OCI-LY1 (cell line): ENCODE measurements at regions not wholly inside any gene's neighbourhood (a gene's known extent, or its start where the extent isn't known, plus 50 kb on each side); places are given as distances from the start of the nearest gene placed in this dataset.

Source experiments
- EZH2 ChIP-seq: fragments of 200-600 bp; sonication (generic), shearing (Covaris generic); IDR thresholded peaks from 2 replicates; pipeline ENCODE4 v1.8.0; 2017; ENCODE audit warnings: borderline replicate concordance, mixed run types, mild to moderate bottlenecking, antibody characterized with exemption, low read length, moderate library complexity, mixed read lengths
- TF ChIP-seq, protein P1 (sequence below): fragments of 200-600 bp; sonication (generic), shearing (Covaris generic); IDR thresholded peaks from 2 replicates; pipeline ENCODE4 v1.5.1; 2017; ENCODE audit warnings: mild to moderate bottlenecking, antibody characterized with exemption, low read length, moderate library complexity, mixed read lengths

DNA sequence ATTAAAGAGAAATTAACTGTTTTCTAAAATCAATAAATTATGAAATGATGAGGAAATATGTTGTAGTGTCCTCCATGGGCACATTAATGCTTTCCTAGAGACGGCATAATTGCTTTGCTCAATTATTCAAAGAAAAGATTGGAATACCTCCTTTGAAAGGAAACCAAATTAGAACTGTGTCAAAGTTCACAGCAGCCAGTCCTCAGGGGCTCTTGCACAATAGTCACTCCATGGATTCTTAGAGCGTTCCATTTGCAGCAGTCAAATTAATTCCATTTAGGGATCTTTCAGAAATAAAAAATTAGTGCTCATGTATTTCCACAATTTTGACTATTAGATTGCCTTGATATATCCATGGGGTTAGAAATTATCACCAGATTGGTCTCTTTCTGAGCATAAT is 841.6 kb upstream of the DPPA4 start:
- TF ChIP-seq, protein P1, sequence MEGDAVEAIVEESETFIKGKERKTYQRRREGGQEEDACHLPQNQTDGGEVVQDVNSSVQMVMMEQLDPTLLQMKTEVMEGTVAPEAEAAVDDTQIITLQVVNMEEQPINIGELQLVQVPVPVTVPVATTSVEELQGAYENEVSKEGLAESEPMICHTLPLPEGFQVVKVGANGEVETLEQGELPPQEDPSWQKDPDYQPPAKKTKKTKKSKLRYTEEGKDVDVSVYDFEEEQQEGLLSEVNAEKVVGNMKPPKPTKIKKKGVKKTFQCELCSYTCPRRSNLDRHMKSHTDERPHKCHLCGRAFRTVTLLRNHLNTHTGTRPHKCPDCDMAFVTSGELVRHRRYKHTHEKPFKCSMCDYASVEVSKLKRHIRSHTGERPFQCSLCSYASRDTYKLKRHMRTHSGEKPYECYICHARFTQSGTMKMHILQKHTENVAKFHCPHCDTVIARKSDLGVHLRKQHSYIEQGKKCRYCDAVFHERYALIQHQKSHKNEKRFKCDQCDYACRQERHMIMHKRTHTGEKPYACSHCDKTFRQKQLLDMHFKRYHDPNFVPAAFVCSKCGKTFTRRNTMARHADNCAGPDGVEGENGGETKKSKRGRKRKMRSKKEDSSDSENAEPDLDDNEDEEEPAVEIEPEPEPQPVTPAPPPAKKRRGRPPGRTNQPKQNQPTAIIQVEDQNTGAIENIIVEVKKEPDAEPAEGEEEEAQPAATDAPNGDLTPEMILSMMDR: no peak
- TF ChIP-seq EZH2: no peak
